GM19452 (cell line): ENCODE measurements at regions not wholly inside any gene's neighbourhood (a gene's known extent, or its start where the extent isn't known, plus 50 kb on each side); places are given as distances from the start of the nearest gene placed in this dataset.

Source experiments
- ATAC-seq: cut with Tn5 transposase; IDR thresholded peaks from one replicate; pipeline ENCODE4 v1.9.1; 2021; ENCODE audit not compliant: unreplicated experiment

- no peak for ATAC-seq
These were observed 995.7 kb downstream of the CDH18 start for GRCh38 chr5:18992264-18992663.

DNA sequence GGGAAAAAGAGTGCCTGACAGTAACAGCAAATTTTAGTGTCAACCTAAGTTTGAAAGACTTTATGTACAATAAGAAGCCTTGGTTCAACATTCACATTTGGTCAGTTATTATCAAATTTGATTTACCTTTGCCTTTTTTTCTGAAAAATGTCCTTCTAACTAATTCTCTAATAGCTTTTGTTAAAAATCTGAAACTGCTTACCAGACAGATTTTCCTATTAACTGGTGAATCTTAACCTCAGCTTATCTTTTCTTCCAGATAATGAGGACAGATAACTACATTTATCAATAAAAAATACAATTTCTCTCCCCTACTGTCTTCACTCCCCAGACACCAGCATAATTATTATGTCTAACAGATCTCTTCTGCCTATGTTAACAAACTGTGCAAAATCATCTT lies 988.5 kb downstream of the CDH18 start:
- ATAC-seq = no peak

GRCh38 chr5:19001054-19001453 lies 986.9 kb downstream of the CDH18 start:
- no peak for ATAC-seq

DNA sequence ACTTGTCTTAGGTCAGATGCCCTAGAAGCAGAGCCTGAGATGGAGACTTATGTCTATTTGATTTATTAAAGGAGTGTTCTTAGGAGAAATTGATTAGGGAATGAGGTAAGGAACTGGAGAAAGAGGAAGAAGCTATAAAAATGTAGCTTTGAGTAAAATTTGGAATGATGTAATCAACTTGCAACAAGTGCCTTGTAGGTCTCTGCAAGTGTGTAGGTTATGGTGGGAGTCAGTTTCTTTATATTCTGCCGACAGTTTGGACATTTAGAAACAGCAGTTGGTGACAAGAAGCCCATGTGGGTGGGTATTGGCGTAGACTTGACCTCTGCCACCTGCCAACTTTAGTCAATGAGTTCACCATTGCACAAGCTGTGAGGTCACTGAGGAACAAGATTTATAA lies 986.5 kb downstream of the CDH18 start:
- ATAC-seq = no peak

- no peak for ATAC-seq
These were observed 985.9 kb downstream of the CDH18 start for GRCh38 chr5:19002111-19002510.

- ATAC-seq = no peak
These were observed 969.2 kb downstream of the CDH18 start for GRCh38 chr5:19018822-19019221.

- no peak for ATAC-seq
These were observed 956.5 kb downstream of the CDH18 start for GRCh38 chr5:19031491-19031890.

GRCh38 chr5:19035816-19036215 lies 952.2 kb downstream of the CDH18 start:
- no peak for ATAC-seq

- ATAC-seq = no peak
These were observed 945.9 kb downstream of the CDH18 start for GRCh38 chr5:19042106-19042505.

DNA sequence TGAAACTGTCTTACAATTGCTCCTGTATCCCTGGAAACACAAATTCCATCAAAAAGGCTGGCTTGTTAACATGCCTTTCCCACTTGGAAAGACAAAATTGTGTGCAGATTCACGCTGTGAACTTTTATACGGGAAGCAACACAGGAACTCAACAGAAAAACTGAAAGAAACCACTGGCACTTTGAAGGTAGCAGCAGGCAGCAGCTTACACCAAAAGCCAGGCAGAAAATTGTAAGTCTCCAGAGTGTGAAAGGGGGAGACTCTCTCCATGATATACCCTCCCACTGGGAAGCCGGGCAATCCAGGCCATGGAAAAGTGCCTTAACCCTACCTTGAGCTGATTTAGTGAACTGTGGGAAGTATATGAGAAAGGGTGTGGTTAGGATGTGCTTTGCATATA lies 943.7 kb downstream of the CDH18 start:
- no peak for ATAC-seq

GRCh38 chr5:19044931-19045695 lies 942.9 kb downstream of the CDH18 start:
- ATAC-seq = no peak

GRCh38 chr5:19047277-19047676 lies 940.7 kb downstream of the CDH18 start:
- no peak for ATAC-seq

DNA sequence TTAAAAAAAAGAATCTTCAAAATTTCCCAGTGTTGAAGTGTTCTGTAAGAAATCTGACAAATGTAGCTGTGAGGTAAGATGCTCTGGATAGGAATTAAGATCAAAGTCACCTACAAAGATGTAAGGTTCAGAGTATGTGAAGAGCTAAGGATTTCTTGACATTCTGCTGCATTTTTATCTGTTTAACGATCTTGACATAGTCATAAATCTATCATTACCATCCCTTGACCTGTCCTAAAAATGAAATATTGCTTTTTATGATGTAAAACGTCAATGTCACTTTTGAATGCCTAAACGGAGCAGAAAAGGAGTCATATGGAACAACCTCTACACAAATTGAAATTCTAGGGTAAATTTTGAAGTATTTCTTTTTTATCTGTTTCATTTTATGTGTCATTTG lies 939.3 kb downstream of the CDH18 start:
- no peak for ATAC-seq

DNA sequence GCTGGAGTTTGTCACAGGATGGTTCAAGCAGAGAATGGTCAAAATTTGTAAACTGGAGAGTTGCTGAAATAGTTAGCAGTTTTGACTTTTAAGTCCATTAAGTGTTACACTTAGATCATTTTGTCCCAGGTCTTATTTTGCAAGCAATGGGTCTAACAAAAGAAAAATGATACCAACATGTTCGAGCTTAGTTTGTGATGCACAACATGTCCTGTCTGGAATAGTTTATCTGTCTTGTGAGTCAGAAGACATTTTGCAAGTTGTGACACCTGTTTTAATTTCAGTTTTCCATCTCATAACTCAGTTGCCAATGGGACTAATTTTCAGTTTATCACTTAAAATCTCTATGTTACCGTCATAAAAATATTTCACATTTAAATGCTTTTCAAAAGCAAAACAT lies 929.8 kb downstream of the CDH18 start:
- no peak for ATAC-seq

- no peak for ATAC-seq
These were observed 923.9 kb downstream of the CDH18 start for GRCh38 chr5:19064094-19064493.

GRCh38 chr5:19067741-19068140 lies 920.3 kb downstream of the CDH18 start:
- ATAC-seq = no peak

DNA sequence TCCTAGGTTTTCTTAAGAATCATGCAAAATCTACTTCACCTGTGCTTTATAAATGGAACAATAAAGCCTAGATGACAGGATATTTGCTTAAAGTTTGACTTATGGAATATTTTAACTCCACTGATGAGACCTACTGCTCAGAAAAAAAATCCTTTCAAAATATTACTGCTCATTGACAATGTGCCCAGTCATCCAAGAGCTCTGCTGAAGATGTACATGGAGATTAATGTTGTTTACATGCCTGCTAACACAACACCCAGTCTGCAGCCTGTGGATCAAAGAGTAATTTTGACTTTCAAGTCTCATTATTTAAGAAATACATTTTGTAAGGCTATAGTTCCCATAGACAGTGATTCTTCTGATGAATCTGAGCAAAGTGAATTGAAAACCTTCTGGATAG lies 889.6 kb downstream of the CDH18 start:
- ATAC-seq = no peak

DNA sequence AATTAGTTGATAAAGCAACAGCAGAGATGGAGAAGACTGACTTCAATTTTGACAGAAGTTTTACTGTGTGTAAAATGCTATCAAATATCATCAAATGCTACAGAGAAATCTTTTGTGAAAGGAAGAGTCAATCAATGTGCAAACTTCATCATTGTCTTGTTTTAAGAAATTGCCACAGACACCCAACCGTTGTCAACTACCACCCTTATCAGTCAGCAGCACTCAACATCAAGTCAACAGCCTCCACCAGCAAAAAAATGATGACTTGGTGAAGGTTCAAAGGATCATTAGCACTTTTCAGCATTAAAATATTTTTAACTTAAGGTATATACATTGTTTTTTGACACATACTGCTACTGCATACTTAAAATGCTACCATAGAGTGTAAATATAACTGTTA lies 888.8 kb downstream of the CDH18 start:
- ATAC-seq = no peak

- no peak for ATAC-seq
These were observed 883.1 kb downstream of the CDH18 start for GRCh38 chr5:19104948-19105347.

GRCh38 chr5:19122923-19123322 lies 865.1 kb downstream of the CDH18 start:
- no peak for ATAC-seq

GRCh38 chr5:19125956-19126713 lies 861.9 kb downstream of the CDH18 start:
- no peak for ATAC-seq

GRCh38 chr5:19140276-19140675 lies 847.7 kb downstream of the CDH18 start:
- ATAC-seq = no peak
